Gastrocnemius medialis (tissue), 4 donors: ENCODE measurements at regions not wholly inside any gene's neighbourhood (a gene's known extent, or its start where the extent isn't known, plus 50 kb on each side); places are given as distances from the start of the nearest gene placed in this dataset.

ENCODE experiments used
- ATAC-seq, 2 donors: fragments of 150-250 bp; one replicate each; pipeline ENCODE4 v1.9.1; 2016
- DNase-seq, 2 donors: peaks; one replicate each; pipeline ENCODE4 v3.0.0-alpha.2; 2019
- H3K27ac ChIP-seq, 4 donors: fragments of 200-600 bp; sonication (generic); 1 replicate in 1 of 4; 2 replicates in 3 of 4; pipeline ENCODE4 v1.5.1; 2016 to 2018; ENCODE audit warnings: mild to moderate bottlenecking in 2 of 4, moderate library complexity in 1 of 4
- H3K27me3 ChIP-seq, 3 donors: fragments of 200-600 bp; sonication (generic) in 2 of 3; 1 replicate in 1 of 3; 2 replicates in 2 of 3; pipeline versions ENCODE4 v1.5.1 to v1.6.0; 2016 to 2019; ENCODE audit warnings: mild to moderate bottlenecking in 1 of 3, moderate library complexity in 1 of 3
- H3K36me3 ChIP-seq, 2 donors: fragments of 200-600 bp; sonication (generic) in 1 of 2; one replicate each; pipeline ENCODE4 v1.5.1; 2017 to 2018
- H3K4me1 ChIP-seq, 2 donors: fragments of 200-600 bp; sonication (generic) in 1 of 2; one replicate each; pipeline ENCODE4 v1.5.1; 2016 to 2017; ENCODE audit warnings: mild to moderate bottlenecking in 2 of 2
- H3K4me3 ChIP-seq, 4 donors: fragments of 200-600 bp; sonication (generic) in 3 of 4; 1 replicate in 1 of 4; 2 replicates in 3 of 4; pipeline ENCODE4 v1.5.1; 2016 to 2019; ENCODE audit warnings: mild to moderate bottlenecking in 2 of 4
- H3K9me3 ChIP-seq, 3 donors: fragments of 200-600 bp; sonication (generic) in 2 of 3; 1 replicate in 1 of 3; 2 replicates in 2 of 3; pipeline ENCODE4 v1.5.1; 2016 to 2019
- POLR2A ChIP-seq, 2 donors: fragments of 450-650 bp; IDR thresholded peaks; one replicate each; pipeline ENCODE4 v1.6.1; 2017; ENCODE audit warnings: antibody characterized with exemption in 2 of 2, mild to moderate bottlenecking in 2 of 2, moderate library complexity in 2 of 2
- in situ Hi-C, 4 donors: fragments of 200-750 bp; cut with MboI; loops; one replicate each; pipeline versions ENCODE4 v1.15.0 to v1.8.0; 2017; ENCODE audit warnings: low sequenced_read_pairs in 4 of 4
- intact Hi-C: fragments of 100-400 bp; cut with DNase I; formaldehyde crosslinking; loops from one replicate; pipeline ENCODE4 v1.15.1; 2023; ENCODE audit warnings: low total_unique reads
- TF ChIP-seq, protein P1 (sequence below), 5 experiments: fragments of 450-650 bp in 3 of 5; fragments of 200-600 bp in 2 of 5; sonication (generic) in 2 of 5; IDR thresholded peaks in 4 of 5; conservative IDR thresholded peaks in 1 of 5; 1 replicate in 4 of 5; 2 replicates in 1 of 5; pipeline ENCODE4 v1.5.1; 2016 to 2019; ENCODE audit warnings: antibody characterized with exemption in 5 of 5, mild to moderate bottlenecking in 3 of 5, moderate library complexity in 3 of 5

DNA sequence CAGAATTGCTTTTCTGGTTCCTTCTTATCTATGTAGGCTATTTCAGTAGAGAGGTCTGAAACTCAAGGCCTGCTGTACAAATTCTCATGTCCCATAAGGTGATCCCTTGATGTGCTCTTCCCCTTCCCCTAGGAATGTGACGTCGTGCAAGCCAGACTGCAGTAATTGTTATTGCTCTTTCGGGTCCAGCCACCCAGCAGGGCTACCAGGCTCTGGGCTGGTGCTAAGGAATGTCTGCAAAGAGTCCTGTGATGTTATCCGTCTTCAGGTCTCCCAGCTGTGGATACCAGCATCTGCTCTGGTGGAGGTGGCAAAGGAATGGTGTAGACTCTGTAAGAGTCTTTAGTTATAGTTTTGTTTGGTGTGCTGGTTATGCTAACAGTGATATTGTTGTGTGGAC lies 378.7 kb downstream of the C4orf33 start:
- Histone ChIP-seq H3K27me3 (no peaks in the 10 kb centered on the region), H3K9me3 (no peaks in the 10 kb centered on the region), H3K36me3 (no peaks in the 10 kb centered on the region), H3K4me3 (no peak overlapping the region), H3K27ac (no peak overlapping the region), H3K4me1 (no peaks in the 10 kb centered on the region)
- intact Hi-C loops (no loop called here), in situ Hi-C loops (no loop called here)
- ATAC-seq (no peak), DNase-seq (no peak)
- TF ChIP-seq, protein P1, sequence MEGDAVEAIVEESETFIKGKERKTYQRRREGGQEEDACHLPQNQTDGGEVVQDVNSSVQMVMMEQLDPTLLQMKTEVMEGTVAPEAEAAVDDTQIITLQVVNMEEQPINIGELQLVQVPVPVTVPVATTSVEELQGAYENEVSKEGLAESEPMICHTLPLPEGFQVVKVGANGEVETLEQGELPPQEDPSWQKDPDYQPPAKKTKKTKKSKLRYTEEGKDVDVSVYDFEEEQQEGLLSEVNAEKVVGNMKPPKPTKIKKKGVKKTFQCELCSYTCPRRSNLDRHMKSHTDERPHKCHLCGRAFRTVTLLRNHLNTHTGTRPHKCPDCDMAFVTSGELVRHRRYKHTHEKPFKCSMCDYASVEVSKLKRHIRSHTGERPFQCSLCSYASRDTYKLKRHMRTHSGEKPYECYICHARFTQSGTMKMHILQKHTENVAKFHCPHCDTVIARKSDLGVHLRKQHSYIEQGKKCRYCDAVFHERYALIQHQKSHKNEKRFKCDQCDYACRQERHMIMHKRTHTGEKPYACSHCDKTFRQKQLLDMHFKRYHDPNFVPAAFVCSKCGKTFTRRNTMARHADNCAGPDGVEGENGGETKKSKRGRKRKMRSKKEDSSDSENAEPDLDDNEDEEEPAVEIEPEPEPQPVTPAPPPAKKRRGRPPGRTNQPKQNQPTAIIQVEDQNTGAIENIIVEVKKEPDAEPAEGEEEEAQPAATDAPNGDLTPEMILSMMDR (IDR thresholded peaks at IDR 0.05 in 4 of 5, conservative IDR thresholded peaks at IDR 0.05 in 1 of 5) = no peak
- no peak for TF ChIP-seq POLR2A (IDR thresholded peaks at IDR 0.05)

DNA sequence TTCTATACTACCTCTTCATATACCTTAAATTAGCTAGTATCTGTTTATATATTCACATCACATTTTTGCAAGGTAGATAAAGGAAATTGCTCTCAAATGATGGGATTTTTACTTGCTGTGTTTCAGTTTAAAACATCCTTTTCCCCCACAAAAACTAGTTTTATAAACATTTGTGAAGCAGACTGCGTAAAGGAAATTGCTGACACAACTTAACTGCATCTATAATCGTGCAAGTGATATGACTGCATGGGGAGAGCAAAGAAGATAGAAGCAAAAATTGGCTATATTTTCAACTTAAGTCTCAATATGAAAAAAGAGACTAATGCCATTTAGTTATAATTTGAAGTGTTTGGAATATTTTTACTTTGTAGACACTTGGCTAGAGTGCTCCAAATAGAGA lies 385.2 kb downstream of the C4orf33 start:
- DNase-seq (no peak), ATAC-seq (no peak)
- no peak overlapping the region for H3K27ac ChIP-seq
- H3K4me1 ChIP-seq = no peaks in the 10 kb centered on the region
- H3K9me3 ChIP-seq = no peaks in the 10 kb centered on the region
- H3K27me3 ChIP-seq = no peaks in the 10 kb centered on the region
- in situ Hi-C loops = no loop called here
- intact Hi-C loops = no loop called here
- TF ChIP-seq POLR2A (IDR thresholded peaks at IDR 0.05) = no peak
- TF ChIP-seq, protein P1 (IDR thresholded peaks at IDR 0.05 in 4 of 5, conservative IDR thresholded peaks at IDR 0.05 in 1 of 5) = no peak
- H3K36me3 ChIP-seq = no peaks in the 10 kb centered on the region
- H3K4me3 ChIP-seq = no peak overlapping the region

DNA sequence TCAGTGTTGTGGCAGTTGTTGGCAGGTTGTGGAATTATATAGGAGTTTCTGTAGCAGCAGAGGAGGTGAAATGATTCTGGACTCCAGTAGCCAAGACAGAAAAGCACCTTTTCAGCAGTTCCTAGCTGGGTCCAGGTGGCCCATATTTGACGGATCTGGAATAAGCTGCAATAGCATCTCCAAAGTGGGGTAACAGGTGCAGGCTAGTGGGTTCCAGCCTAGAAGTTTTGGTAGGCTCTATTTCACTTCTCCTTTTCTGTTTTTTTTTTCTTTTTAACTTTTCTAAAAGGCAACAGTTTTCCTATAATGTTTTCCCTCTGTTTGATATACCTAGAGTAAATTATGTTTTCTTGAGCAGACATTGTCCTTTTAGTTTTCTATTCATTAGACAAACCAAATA lies 392.5 kb downstream of the C4orf33 start:
- ATAC-seq (no peak), DNase-seq (no peak)
- no peak overlapping the region for H3K27ac ChIP-seq
- no peaks in the 10 kb centered on the region for H3K27me3 ChIP-seq
- in situ Hi-C loops = no loop called here
- no peaks in the 10 kb centered on the region for H3K4me1 ChIP-seq
- H3K36me3 ChIP-seq = no peaks in the 10 kb centered on the region
- no peak for TF ChIP-seq POLR2A (IDR thresholded peaks at IDR 0.05)
- TF ChIP-seq, protein P1 (IDR thresholded peaks at IDR 0.05 in 4 of 5, conservative IDR thresholded peaks at IDR 0.05 in 1 of 5) = no peak
- intact Hi-C loops = no loop called here
- H3K4me3 ChIP-seq = no peak overlapping the region
- no peaks in the 10 kb centered on the region for H3K9me3 ChIP-seq

DNA sequence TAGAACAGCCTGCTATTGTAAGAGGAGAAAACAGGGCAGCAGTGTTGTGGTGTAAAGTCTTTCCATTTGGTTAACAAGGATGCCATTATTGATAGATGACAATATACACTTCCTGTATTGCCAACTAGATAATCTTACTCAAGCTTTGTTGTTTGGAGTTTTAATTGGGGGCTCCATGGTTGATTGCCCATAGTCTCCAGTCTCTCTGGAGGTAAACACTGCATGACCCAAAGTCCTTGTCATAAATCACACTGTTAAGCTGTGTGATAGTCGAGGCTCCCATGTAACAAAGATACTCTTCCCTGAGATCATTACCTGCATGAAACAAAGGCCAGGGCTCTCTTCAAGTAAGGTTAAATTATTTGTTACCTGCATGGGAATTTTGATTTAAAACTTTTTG lies 394.6 kb downstream of the C4orf33 start:
- DNase-seq (no peak), ATAC-seq (no peak)
- Histone ChIP-seq H3K27ac (no peak overlapping the region), H3K36me3 (no peaks in the 10 kb centered on the region), H3K4me3 (no peak overlapping the region), H3K9me3 (no peaks in the 10 kb centered on the region), H3K4me1 (no peaks in the 10 kb centered on the region), H3K27me3 (no peaks in the 10 kb centered on the region)
- intact Hi-C loops (no loop called here), in situ Hi-C loops (no loop called here)
- no peak for TF ChIP-seq POLR2A (IDR thresholded peaks at IDR 0.05)
- TF ChIP-seq, protein P1 (IDR thresholded peaks at IDR 0.05 in 4 of 5, conservative IDR thresholded peaks at IDR 0.05 in 1 of 5) = no peak

DNA sequence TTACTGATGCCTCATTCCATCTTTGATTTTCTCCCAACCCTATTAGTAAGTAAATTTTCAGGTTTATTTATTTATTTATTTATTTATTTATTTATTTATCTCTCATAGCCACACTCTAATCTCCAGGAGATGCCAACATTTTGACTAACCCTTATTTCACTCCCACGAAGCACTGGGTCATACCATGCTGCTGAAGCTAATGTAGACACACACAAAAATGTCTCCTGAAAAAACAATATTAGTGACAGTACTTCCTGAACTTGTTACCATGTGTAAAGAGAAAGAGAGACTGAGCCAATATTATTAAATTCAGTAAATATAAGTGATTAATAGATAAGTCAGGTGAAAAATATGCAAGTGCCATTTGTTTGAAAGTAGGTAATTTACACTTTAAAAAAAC lies 402.7 kb downstream of the C4orf33 start:
- no peak for DNase-seq
- Histone ChIP-seq H3K27me3 (no peaks in the 10 kb centered on the region), H3K27ac (no peak overlapping the region), H3K4me1 (no peaks in the 10 kb centered on the region), H3K36me3 (no peaks in the 10 kb centered on the region), H3K9me3 (no peaks in the 10 kb centered on the region), H3K4me3 (no peak overlapping the region)
- in situ Hi-C loops (no loop called here), intact Hi-C loops (no loop called here)
- ATAC-seq = no peak
- TF ChIP-seq, protein P1 (IDR thresholded peaks at IDR 0.05 in 4 of 5, conservative IDR thresholded peaks at IDR 0.05 in 1 of 5) = no peak
- TF ChIP-seq POLR2A (IDR thresholded peaks at IDR 0.05) = no peak
